SHP77 (cell line): ENCODE measurements at regions not wholly inside any gene's neighbourhood (a gene's known extent, or its start where the extent isn't known, plus 50 kb on each side); places are given as distances from the start of the nearest gene placed in this dataset.
"Not testable (repeated sequence)": the region's sequence is repeated elsewhere in the genome, so short reads cannot be mapped to it uniquely, and the experiment has no call there.

Experiments
- DNase-seq, 2 experiments: peaks; one replicate each; lab custom pipeline; 2025; lab: John Stamatoyannopoulos, UW

DNA sequence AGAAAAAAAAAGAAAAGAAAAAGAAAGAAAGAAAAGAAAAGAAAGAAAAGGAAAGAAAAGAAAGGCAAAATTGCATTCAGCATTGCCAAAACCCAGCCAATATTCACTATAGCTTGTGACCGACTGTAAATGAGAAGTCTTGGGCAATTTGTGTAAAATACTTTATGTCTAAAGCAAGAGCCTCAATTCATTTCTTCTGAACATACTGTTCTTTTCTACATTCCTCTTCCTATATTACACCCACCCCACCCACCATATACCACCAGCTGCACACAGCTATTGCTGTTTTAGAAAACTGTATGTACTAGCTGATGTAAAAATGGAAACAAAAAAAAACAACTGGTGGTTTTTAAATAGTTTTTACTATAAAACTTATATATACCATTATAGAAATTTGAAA, 156.9 kb upstream of the TTC29 start:
- DNase-seq: no peak

GRCh38 chr4:147103403-147103946, 157.8 kb upstream of the TTC29 start:
- no peak for DNase-seq

- DNase-seq: no peak
Observed at GRCh38 chr4:147104768-147105167, 159.1 kb upstream of the TTC29 start.

GRCh38 chr4:147108409-147108808, 162.7 kb upstream of the TTC29 start:
- no peak for DNase-seq

DNA sequence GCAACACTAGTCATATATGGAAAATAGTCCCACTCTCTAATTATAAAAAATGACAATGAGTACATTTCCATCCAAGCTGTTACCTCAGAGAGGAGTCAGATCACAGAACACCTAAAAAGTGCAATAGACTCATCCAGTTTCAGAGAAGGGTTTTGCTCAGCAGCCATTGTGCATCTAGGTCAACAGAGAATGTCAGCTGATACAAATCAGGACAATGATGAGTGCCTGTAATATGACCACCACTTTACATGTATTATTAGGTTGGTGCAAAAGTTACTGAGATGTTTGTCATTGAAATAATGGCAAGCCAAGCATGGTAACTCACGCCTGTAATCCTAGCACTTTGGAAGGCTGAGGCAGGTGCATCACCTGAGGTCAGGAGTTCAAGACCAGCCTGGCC, 164.1 kb upstream of the TTC29 start:
- no peak for DNase-seq

- no peak for DNase-seq
Observed at GRCh38 chr4:147110473-147111367, 165.1 kb upstream of the TTC29 start.

GRCh38 chr4:147112196-147112595, 166.5 kb upstream of the TTC29 start:
- DNase-seq: not testable (repeated sequence)

- DNase-seq: no peak
Observed at GRCh38 chr4:147117431-147117830, 171.8 kb upstream of the TTC29 start.

DNA sequence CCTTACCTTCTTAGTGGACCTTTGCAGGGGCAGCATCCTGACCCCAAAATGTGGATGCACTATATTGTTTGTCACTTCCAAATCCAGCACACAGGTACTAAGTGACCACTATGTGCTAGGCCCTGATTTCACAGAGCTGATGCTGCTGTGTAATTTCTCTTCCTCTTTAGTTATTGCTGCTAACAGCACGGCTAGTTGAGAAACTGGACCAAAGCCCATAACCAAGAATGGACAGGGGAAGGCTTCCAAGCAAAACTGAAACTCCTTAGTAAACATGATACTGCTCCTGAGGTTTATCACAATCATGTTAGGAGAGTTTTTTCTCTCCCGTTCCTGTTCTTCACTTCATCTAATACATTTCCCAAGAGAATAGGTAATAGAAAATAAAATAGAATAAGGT, 172.9 kb upstream of the TTC29 start:
- DNase-seq: no peak

DNA sequence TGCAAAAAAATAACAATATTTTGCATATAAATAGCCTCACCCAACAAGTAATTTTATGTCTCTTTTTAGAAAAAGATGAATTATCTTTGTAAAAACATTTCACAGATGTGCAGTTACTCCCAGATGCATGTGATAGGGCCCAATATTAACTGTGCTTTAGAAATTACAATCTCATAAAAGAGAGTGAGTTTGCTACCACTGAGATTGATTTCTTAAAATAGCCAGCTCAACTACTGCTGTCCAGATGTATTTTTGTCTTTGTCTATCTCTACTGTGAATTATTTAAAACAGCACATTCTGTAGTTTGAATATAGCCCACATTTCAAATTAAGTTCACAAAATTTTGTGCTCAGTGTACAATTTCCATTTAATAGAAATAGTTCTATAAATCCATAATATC, 177.0 kb upstream of the TTC29 start:
- DNase-seq: no peak

GRCh38 chr4:147123146-147123545, 177.5 kb upstream of the TTC29 start:
- DNase-seq: no peak

GRCh38 chr4:147128787-147129186, 183.1 kb upstream of the TTC29 start:
- DNase-seq: no peak

DNA sequence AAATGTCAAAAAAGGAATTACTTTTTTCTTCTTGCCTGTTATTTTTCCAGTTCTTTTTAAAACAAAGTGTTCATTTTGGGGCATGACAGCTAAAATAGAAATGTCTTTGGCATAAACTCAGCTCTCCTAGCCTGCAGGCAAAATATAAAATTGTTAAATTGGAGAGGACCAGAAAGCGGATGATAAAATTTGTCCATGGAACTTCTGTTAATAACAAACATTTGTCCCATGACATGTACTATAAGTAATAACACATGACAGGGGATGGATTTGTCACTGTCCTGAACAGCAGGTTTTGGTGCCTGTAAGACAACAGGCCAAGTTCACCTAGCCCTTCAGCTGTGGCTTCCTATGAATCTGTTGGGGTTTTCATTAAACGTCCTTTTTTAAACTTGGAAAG, 184.0 kb upstream of the TTC29 start:
- DNase-seq: no peak

- no peak for DNase-seq
Observed at GRCh38 chr4:147134536-147135210, 189.0 kb upstream of the TTC29 start.

DNA sequence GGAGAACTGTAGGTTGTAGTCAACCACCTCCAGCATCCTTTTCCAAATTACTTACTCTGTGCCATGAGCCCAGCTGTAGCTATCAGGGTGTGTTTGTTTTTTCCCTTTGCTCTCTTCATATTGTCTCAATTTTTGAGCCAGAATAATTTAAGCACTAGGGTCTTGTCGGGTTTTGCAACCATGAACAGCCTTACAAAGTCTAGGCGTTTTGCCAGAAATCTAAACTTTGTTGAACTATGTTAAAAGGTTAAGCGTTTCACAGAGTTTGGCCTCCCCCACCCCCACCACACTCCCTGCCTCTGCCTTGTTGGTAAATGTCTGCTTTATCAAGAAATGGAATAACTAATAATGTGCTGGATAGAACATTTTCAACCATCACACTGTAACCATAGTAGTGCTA, 190.6 kb upstream of the TTC29 start:
- no peak for DNase-seq

DNA sequence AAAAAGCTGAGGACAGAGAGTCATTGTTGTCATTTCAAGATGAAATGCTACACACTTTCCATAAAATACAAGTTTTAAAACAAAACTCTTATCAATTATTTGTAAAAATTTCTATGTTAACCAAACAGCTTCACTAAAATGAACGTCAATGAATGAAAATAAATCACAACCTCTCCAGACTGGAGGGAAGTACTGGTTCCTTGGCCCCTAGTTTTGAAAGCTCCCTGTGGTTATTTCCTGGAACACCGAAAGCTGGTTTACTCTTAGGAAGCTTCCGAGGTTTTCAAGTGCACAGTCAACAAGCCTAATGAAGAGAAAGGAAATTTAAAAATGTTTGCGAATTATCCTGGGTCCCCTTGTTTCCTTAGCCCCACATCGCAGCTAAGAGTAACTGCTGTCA, 191.1 kb upstream of the TTC29 start:
- DNase-seq: no peak

DNA sequence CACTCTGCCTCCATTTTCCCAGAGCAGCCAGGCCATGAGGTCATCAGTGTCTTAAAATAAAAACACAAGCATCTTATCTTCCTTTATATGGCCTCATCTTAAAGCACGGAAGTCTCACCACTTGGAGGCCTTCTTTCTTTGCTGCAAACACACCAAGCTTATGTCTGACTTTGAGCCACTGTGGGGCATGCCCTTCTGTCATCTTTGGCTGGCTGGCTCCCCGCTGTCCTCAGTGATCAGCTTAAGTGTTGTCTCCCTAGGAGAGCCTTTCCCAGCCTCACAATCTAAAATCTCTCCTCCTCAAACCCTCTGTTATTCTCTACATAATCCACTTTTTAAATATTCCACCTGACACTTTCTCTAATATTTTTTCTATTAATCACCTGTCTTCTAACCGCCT, 191.6 kb upstream of the TTC29 start:
- no peak for DNase-seq

DNA sequence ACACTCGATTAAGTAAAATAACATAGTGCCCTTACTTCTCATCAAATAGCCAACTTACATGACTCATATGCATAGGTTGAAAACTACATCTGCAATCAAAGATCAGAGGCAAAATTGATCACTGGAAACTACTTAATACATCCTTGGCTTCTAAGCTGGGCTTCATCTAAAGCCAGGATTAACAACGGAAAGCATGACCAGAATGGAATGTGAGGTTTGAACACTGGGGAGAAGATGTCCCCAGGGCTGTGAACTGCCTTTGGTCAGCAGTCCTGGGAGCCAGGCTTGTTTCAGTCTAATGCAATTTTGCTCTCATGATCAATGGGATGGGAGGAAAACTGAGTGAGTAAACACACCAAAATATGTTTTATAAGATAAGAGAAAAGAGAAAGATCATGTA, 192.5 kb upstream of the TTC29 start:
- no peak for DNase-seq

DNA sequence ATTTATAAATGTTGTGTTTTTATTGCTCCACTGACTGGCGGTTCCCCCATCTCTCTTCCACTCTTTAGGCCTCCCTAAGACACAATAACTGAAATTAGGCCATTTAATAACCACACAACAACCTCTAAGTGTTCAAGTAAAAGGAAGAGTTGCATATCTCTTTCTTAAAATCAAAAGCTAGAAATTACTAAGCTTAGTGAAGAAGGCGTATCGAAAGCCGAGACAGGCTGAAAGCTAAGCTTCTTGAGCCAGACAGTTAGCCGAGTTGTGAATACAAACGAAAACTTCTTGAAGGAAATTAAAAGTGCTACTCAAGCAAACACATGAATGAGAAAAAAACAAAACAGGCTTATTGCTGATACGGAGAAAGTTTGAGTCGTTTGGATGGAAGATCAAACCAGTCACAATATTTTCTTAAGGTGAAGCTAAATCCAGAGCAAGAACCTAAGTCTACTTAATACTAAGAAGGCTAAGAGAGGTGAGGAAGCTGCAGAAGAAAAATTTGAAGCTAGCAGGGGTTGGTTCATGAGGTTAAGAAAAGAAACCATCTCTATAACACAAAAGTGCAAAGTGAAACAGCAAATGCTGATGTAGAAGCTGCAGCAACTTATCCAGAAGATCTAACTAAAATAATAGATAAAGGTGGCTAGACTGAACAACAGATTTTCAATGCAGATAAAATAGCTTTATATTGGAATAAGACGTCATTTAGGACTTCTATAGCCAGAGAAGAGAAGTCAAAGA, 194.0 kb upstream of the TTC29 start:
- DNase-seq: no peak

- no peak for DNase-seq
Observed at GRCh38 chr4:147151763-147152162, 206.1 kb upstream of the TTC29 start.

DNA sequence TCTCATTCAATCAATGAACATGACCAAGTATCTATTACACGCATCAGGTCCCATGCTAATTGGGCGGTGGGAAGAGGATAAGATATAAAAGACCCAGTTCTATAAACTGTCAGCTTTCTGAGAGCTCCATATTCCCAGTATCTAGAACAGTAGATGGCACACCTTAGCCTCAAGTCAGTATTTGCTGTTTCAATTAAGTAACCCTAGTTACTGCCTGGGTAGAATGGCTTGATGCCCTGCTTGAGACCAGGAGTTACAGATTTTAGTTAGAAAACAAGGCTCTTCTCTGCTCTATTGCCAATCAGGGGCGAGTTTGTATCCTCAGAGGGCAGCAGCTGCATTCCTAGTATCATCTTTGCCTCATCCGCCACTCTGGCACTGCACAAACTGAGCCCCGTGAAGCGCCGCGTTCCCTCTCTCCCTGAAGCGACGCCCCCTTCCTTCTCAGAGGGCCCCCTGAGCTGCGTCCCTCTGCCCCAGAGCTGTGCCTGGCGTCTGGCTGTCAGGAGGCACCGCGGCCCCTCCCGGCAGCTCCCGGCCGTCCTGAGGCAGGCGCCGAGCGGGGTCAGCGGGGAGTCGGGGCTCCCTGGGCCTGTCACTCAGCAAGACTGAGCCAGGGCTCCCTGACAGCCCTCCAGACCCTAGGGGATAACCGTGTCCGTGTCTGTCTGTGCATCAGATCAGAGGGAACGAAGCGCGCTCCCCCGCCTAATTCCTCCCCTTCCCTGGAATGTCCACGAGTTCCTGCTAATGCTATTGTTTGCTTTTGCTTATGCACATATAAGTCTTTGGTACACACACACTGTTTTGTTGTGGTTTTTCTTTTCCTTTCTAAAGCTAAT, 212.4 kb upstream of the TTC29 start:
- DNase-seq: no peak
